Left ventricle myocardium inferior (tissue), 1 donor: ENCODE measurements at regions not wholly inside any gene's neighbourhood (a gene's known extent, or its start where the extent isn't known, plus 50 kb on each side); places are given as distances from the start of the nearest gene placed in this dataset.
"Not testable (repeated sequence)": the region's sequence is repeated elsewhere in the genome, so short reads cannot be mapped to it uniquely, and the experiment has no call there.

Experiments used
- DNase-seq: peaks from one replicate; pipeline ENCODE4 v3.0.0-alpha.2; 2020
- H3K27ac ChIP-seq: fragments of 200-600 bp; replicated peaks from 2 replicates; pipeline ENCODE4 v1.8.0; 2021
- H3K27me3 ChIP-seq: fragments of 200-600 bp; 2 replicates; pipeline ENCODE4 v1.8.0; 2021; ENCODE audit warnings: low read depth
- H3K36me3 ChIP-seq: fragments of 200-600 bp; 2 replicates; pipeline ENCODE4 v1.8.0; 2021
- H3K4me1 ChIP-seq: fragments of 200-600 bp; 2 replicates; pipeline ENCODE4 v1.8.0; 2021
- H3K4me3 ChIP-seq: fragments of 200-600 bp; 2 replicates; pipeline ENCODE4 v1.8.0; 2021; ENCODE audit warnings: mild to moderate bottlenecking, moderate library complexity
- H3K9me3 ChIP-seq: fragments of 200-600 bp; replicated peaks from 2 replicates; pipeline ENCODE4 v1.8.0; 2021
- CTCF ChIP-seq: fragments of 200-600 bp; IDR thresholded peaks from 2 replicates; pipeline ENCODE4 v1.8.0; 2021; ENCODE audit warnings: antibody characterized with exemption, mild to moderate bottlenecking, borderline replicate concordance
- intact Hi-C: fragments of 100-400 bp; cut with micrococcal nuclease; formaldehyde crosslinking; loops from one replicate; pipeline ENCODE4 v1.11.0; 2022
- donor health status: DM: no; HTN: yes; CAD: no; lungs with severe emphysema.

GRCh38 chr4:19562456-19562855 is 689.2 kb upstream of the SLIT2 start:
- no peak overlapping the region for H3K4me3 ChIP-seq
- intact Hi-C loops = no loop called here
- no peaks in the 10 kb centered on the region for H3K27me3 ChIP-seq
- H3K4me1 ChIP-seq = no peaks in the 10 kb centered on the region
- H3K36me3 ChIP-seq = no peaks in the 10 kb centered on the region
- H3K9me3 ChIP-seq = no peaks in the 10 kb centered on the region
- H3K27ac ChIP-seq = no peak overlapping the region
- TF ChIP-seq CTCF = no peak
- DNase-seq = no peak

- Histone ChIP-seq H3K36me3 (no peaks in the 10 kb centered on the region), H3K27ac (no peak overlapping the region), H3K9me3 (no peaks in the 10 kb centered on the region), H3K4me1 (no peaks in the 10 kb centered on the region), H3K27me3 (no peaks in the 10 kb centered on the region), H3K4me3 (no peak overlapping the region)
- DNase-seq = no peak
- TF ChIP-seq CTCF = no peak
- intact Hi-C loops = no loop called here
These were observed 694.5 kb upstream of the SLIT2 start for GRCh38 chr4:19557161-19557560.

- intact Hi-C loops, H3K27me3 ChIP-seq, H3K4me1 ChIP-seq, H3K4me3 ChIP-seq, H3K36me3 ChIP-seq, DNase-seq, H3K9me3 ChIP-seq, H3K27ac ChIP-seq: not testable (repeated sequence)
These were observed 695.4 kb upstream of the SLIT2 start for GRCh38 chr4:19556276-19556675.

GRCh38 chr4:19547463-19547862 is 704.2 kb upstream of the SLIT2 start:
- Histone ChIP-seq H3K4me1 (no peaks in the 10 kb centered on the region), H3K9me3 (no peaks in the 10 kb centered on the region), H3K27ac (no peak overlapping the region), H3K36me3 (no peaks in the 10 kb centered on the region), H3K27me3 (no peaks in the 10 kb centered on the region), H3K4me3 (no peak overlapping the region)
- intact Hi-C loops = no loop called here
- no peak for TF ChIP-seq CTCF
- no peak for DNase-seq

- H3K4me1 ChIP-seq = no peaks in the 10 kb centered on the region
- H3K27me3 ChIP-seq = no peaks in the 10 kb centered on the region
- H3K27ac ChIP-seq = no peak overlapping the region
- no peaks in the 10 kb centered on the region for H3K9me3 ChIP-seq
- no peak for TF ChIP-seq CTCF
- no peaks in the 10 kb centered on the region for H3K36me3 ChIP-seq
- intact Hi-C loops = no loop called here
- no peak for DNase-seq
- no peak overlapping the region for H3K4me3 ChIP-seq
These were observed 707.1 kb upstream of the SLIT2 start for GRCh38 chr4:19544446-19545125.

- TF ChIP-seq CTCF = no peak
- no peak for DNase-seq
- intact Hi-C loops = no loop called here
- Histone ChIP-seq H3K36me3 (no peaks in the 10 kb centered on the region), H3K4me1 (no peaks in the 10 kb centered on the region), H3K27me3 (no peaks in the 10 kb centered on the region), H3K9me3 (no peaks in the 10 kb centered on the region), H3K27ac (no peak overlapping the region), H3K4me3 (no peak overlapping the region)
These were observed 710.7 kb upstream of the SLIT2 start for GRCh38 chr4:19540859-19541540.
